OCI-LY3 (cell line): ENCODE measurements at regions not wholly inside any gene's neighbourhood (a gene's known extent, or its start where the extent isn't known, plus 50 kb on each side); places are given as distances from the start of the nearest gene placed in this dataset.

Source experiments
- H2AFZ ChIP-seq: fragments of 200-600, 300-600 bp; shearing (Covaris generic); 2 replicates; pipeline ENCODE4 v1.6.0; 2014; ENCODE audit warnings: antibody characterized with exemption, low read depth, low read length
- H3K27ac ChIP-seq: fragments of 200-600, 300-600 bp; sonication (generic); 2 replicates; pipeline ENCODE4 v1.5.1; 2014; ENCODE audit warnings: mild to moderate bottlenecking, low read length, moderate library complexity, mixed read lengths
- H3K27me3 ChIP-seq: fragments of 200-600, 300-600 bp; sonication (generic); 2 replicates; pipeline ENCODE4 v1.6.1; 2014; ENCODE audit warnings: low read depth, low read length, mixed read lengths
- H3K36me3 ChIP-seq: fragments of 200-600, 300-600 bp; sonication (generic); replicated peaks from 2 replicates; pipeline ENCODE3; 2014; ENCODE audit warnings: low read depth, low read length, mixed read lengths
- H3K4me1 ChIP-seq: fragments of 300-600, 200-600 bp; sonication (generic); 2 replicates; pipeline ENCODE4 v1.6.1; 2014; ENCODE audit warnings: low read length, mixed read lengths
- H3K4me2 ChIP-seq: fragments of 200-600, 300-600 bp; sonication (generic); 2 replicates; pipeline ENCODE4 v1.6.1; 2014; ENCODE audit warnings: low read length, mixed read lengths
- H3K4me3 ChIP-seq: fragments of 300-600, 200-600 bp; sonication (generic); 2 replicates; pipeline ENCODE4 v1.5.1; 2014; ENCODE audit warnings: antibody characterized with exemption, mild to moderate bottlenecking, low read length, moderate library complexity
- H3K79me2 ChIP-seq: fragments of 300-600, 200-600 bp; shearing (Covaris generic); 2 replicates; pipeline ENCODE4 v1.6.1; 2014; ENCODE audit warnings: mild to moderate bottlenecking, low read length, mixed read lengths
- H3K9ac ChIP-seq: fragments of 300-600, 200-600 bp; shearing (Covaris generic); 2 replicates; pipeline ENCODE4 v1.6.0; 2014; ENCODE audit warnings: mild to moderate bottlenecking, low read length, moderate library complexity
- H3K9me3 ChIP-seq: fragments of 200-600, 300-600 bp; shearing (Covaris generic); 2 replicates; pipeline ENCODE4 v1.6.1; 2014; ENCODE audit warnings: low read length, mixed read lengths; ENCODE audit not compliant: insufficient read depth
- H4K20me1 ChIP-seq: fragments of 200-600, 300-600 bp; sonication (generic); 2 replicates; pipeline ENCODE4 v1.6.1; 2016; ENCODE audit warnings: low read length, mixed read lengths; ENCODE audit not compliant: insufficient read depth
- CTCF ChIP-seq: fragments of 200-600, 300-600 bp; sonication (generic); IDR thresholded peaks from 2 replicates; pipeline ENCODE4 v1.5.1; 2014; ENCODE audit warnings: antibody characterized with exemption, low read length, low read depth
- EZH2phosphoT487 ChIP-seq: fragments of 200-600 bp; shearing (Covaris generic); IDR thresholded peaks from 2 replicates; pipeline ENCODE4 v1.6.1; 2018; ENCODE audit warnings: antibody characterized with exemption, mixed run types, low read depth

GRCh38 chr3:177681852-177682251, 484.6 kb upstream of the TBL1XR1 start:
- no peak overlapping the region for H3K9ac ChIP-seq
- TF ChIP-seq EZH2phosphoT487 (no peak), CTCF (no peak)
- H3K27ac ChIP-seq = no peak overlapping the region
- peaks cover 5% of the 10 kb centered on the region; the same call in 1 of the 2 replicates for H3K4me1 ChIP-seq
- no peak overlapping the region for H2AFZ ChIP-seq
- H3K27me3 ChIP-seq = no peaks in the 10 kb centered on the region
- H3K79me2 ChIP-seq = no peaks in the 10 kb centered on the region
- H3K4me2 ChIP-seq = no peak overlapping the region
- no peaks in the 10 kb centered on the region for H4K20me1 ChIP-seq
- no peak overlapping the region for H3K4me3 ChIP-seq
- H3K9me3 ChIP-seq = no peaks in the 10 kb centered on the region
- no peaks in the 10 kb centered on the region for H3K36me3 ChIP-seq

- no peak for TF ChIP-seq CTCF
- no peak for TF ChIP-seq EZH2phosphoT487
- Histone ChIP-seq H4K20me1 (no peaks in the 10 kb centered on the region), H3K9ac (no peak overlapping the region), H2AFZ (no peak overlapping the region), H3K36me3 (no peaks in the 10 kb centered on the region), H3K9me3 (no peaks in the 10 kb centered on the region), H3K27ac (no peak overlapping the region), H3K4me2 (no peak overlapping the region), H3K4me1 (peaks cover 5% of the 10 kb centered on the region; the same call in 1 of the 2 replicates), H3K4me3 (no peak overlapping the region), H3K27me3 (no peaks in the 10 kb centered on the region), H3K79me2 (no peaks in the 10 kb centered on the region)
Observed at GRCh38 chr3:177683586-177683985, 486.3 kb upstream of the TBL1XR1 start.

- Histone ChIP-seq H3K4me3 (no peak overlapping the region), H3K36me3 (no peaks in the 10 kb centered on the region), H3K4me1 (no peaks in the 10 kb centered on the region), H3K4me2 (no peak overlapping the region), H4K20me1 (no peaks in the 10 kb centered on the region), H2AFZ (no peak overlapping the region), H3K9ac (no peak overlapping the region), H3K9me3 (no peaks in the 10 kb centered on the region), H3K79me2 (no peaks in the 10 kb centered on the region), H3K27ac (no peak overlapping the region), H3K27me3 (no peaks in the 10 kb centered on the region)
- no peak for TF ChIP-seq CTCF
- TF ChIP-seq EZH2phosphoT487 = no peak
Observed at GRCh38 chr3:177686671-177687070, 489.4 kb upstream of the TBL1XR1 start.

- no peaks in the 10 kb centered on the region for H3K27me3 ChIP-seq
- no peak overlapping the region for H3K9ac ChIP-seq
- no peaks in the 10 kb centered on the region for H4K20me1 ChIP-seq
- H3K36me3 ChIP-seq = no peaks in the 10 kb centered on the region
- H3K4me2 ChIP-seq = no peak overlapping the region
- no peak overlapping the region for H3K27ac ChIP-seq
- no peaks in the 10 kb centered on the region for H3K79me2 ChIP-seq
- no peak overlapping the region for H3K4me3 ChIP-seq
- no peaks in the 10 kb centered on the region for H3K9me3 ChIP-seq
- TF ChIP-seq CTCF (no peak), EZH2phosphoT487 (no peak)
- H2AFZ ChIP-seq = no peak overlapping the region
- no peaks in the 10 kb centered on the region for H3K4me1 ChIP-seq
Observed at GRCh38 chr3:177687291-177687690, 490.0 kb upstream of the TBL1XR1 start.
